Stimulated activated CD4-positive, alpha-beta T cell treated with anti-CD3 and anti-CD28 coated beads, Interleukin-12 subunit alpha, Interleukin-12 subunit beta, amount 100 ng/mL, for 4 hours (primary cell): ENCODE measurements at regions not wholly inside any gene's neighbourhood (a gene's known extent, or its start where the extent isn't known, plus 50 kb on each side); places are given as distances from the start of the nearest gene placed in this dataset.

ENCODE experiments used
- DNase-seq: peaks from one replicate; pipeline ENCODE4 v3.0.0-alpha.2; 2020

- DNase-seq: no peak
Observed at GRCh38 chr5:56361398-56361797, 128.3 kb upstream of the ANKRD55 start.

DNA sequence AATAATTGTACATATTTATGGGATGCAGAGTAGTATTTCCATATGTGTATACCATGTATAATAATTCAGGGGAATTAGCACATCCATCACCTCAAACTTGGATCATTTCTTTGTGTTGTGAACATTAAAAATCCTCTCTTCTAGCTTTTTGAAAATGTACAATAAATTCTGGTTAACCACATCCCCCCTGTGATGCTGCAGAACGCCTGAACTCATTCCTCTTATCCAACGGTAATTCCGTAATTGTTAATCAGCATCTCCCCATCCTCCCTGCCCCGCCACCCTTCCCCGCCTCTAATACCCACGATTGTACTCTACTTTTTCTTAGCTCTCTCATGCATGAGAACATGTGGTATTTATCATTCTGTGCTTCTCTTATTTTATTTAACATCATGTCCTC, 127.7 kb upstream of the ANKRD55 start:
- DNase-seq: no peak

- DNase-seq: no peak
Observed at GRCh38 chr5:56359809-56360685, 126.9 kb upstream of the ANKRD55 start.

GRCh38 chr5:56358703-56359681, 125.9 kb upstream of the ANKRD55 start:
- no peak for DNase-seq

DNA sequence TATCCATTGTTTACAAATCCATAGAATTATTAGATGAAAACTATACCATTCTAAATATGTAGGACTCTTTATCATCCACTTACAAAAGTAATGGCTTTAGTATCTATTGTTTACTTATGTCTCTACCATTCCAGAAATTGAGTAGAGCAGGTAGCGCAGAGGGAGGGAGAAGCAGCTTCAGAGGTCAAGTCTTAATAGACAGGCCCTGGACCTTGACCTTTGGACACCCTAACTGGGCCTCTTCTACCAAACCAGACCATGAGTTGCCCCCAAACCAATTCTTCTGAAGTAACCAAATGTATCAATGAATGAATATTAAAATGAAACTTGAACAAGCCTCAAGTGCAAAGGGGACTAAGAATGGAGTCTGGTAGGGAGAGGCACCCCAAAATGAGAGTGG, 124.9 kb upstream of the ANKRD55 start:
- no peak for DNase-seq

DNA sequence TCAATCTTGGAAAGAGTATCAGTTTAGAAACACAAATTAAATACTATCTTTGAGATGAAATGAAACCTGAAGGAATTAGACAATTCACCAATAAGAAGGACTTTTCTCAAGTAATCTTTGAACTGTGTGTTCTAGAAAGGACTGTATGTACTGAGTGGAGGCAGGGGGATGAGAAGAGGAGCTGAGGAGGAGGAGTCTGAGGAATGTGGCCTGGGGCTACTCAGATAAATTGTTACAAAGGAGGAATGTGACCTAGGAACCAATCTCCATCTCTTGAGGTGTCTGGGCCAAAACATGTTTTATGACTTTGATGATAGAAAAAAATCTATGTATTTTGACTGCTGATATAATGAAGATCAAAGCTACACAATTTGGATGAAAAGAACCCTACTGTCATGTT, 124.3 kb upstream of the ANKRD55 start:
- DNase-seq: no peak

DNA sequence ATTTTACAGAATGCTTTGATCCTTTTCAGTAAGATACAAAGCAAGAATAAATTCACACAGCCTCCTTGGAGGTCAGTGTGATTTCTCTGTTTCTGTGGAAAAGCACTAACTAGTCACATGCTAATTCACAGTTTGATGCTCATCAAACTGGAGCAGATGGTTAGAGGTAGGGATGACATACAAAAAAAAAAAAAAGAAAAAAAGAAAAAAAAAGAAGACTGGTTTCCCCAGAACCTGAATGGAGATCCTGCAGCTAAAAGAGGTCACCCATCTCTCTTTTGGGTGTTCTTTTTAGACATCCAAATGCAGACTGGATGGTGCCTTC, 123.7 kb upstream of the ANKRD55 start:
- no peak for DNase-seq

GRCh38 chr5:56356121-56356835, 123.1 kb upstream of the ANKRD55 start:
- DNase-seq: no peak

GRCh38 chr5:56354836-56355235, 121.7 kb upstream of the ANKRD55 start:
- no peak for DNase-seq

GRCh38 chr5:56352808-56353590, 119.9 kb upstream of the ANKRD55 start:
- no peak for DNase-seq

DNA sequence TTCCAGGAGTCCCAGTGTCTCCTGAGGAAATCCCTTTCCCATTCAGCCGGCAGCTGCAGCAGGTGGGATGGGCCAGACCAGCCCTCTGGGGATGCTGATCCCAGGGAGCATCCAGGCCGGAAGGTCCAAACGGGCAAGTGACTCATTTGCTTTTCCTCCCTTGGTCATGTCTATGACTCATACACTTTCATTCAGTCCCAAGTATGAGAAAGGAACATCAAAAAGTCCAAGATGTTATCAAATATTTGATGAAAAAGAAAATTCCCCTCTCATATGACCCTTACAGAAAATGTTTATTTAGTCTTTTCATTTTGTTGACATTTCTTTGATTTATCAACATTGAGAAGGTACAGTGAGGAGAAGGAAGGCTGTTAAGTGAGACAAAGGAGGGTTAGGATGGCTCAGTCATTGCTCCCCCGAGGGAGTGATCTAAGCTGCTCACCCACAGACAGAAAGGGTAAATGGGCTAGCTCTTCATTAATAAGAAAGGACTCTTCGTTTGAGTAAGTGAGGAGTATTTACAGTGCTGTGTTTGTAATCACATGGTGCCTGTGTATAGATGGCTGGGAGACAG, 117.6 kb upstream of the ANKRD55 start:
- no peak for DNase-seq

DNA sequence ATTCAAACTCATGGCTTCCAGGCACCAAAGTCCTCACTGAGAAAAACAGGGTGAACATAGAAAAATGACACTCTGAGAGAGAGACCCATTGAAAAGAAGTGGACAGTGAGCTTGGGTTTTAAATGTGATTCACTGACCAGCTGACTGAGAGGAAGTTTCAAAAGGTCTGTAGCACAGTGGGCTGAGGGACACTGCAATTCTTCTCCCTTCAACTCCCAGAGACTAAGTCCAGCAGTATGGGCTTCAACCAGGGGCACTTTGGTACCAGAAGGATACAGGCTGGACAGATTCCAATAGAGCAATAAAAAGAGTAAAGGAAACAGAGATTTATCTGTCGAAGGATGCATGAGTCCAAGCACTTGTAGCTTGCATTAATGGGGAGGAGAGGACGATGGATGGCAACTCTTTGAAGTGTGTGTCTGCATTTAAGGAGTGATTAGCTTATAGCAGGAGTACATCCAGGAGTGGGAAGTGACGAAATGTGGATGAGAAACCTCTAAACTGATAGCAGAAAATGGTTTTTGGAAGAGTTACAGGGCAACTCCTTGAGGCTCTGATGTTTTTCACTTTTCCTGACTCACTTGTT, 117.0 kb upstream of the ANKRD55 start:
- no peak for DNase-seq

- DNase-seq: no peak
Observed at GRCh38 chr5:56349461-56349860, 116.3 kb upstream of the ANKRD55 start.

- no peak for DNase-seq
Observed at GRCh38 chr5:56346741-56347535, 113.8 kb upstream of the ANKRD55 start.

DNA sequence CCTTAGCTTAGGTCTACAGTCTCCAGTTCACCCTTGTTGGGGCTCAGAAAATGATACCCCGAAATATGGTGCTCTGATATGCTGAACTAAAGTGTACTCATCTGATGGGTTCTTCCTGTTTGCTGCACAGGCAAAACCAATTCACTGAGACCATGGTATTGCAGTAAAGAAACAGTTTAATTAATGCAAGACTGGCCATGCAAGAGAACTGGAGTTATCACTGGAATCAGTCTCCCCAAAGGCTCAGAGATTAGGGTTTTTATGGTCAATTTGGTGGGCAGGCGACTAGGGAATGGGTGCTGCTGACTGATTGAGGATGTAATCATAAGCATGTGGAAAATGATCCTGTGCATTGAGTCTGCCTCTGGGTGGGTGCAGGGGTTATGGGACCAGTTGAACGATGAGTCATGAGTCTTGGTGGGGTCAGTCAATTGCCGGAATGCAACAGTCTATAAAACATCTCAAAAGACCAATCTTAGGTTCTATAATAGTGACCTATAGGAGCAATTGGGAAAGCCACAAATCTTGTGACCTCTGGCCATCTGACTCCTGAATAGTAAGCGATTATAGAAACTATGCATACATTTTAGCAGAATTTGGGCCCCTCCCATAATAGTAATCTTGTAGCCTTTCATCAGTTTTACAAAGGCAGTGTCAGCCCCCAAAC, 113.0 kb upstream of the ANKRD55 start:
- no peak for DNase-seq

GRCh38 chr5:56345352-56345751, 112.2 kb upstream of the ANKRD55 start:
- no peak for DNase-seq

GRCh38 chr5:56344594-56344993, 111.5 kb upstream of the ANKRD55 start:
- DNase-seq: no peak

DNA sequence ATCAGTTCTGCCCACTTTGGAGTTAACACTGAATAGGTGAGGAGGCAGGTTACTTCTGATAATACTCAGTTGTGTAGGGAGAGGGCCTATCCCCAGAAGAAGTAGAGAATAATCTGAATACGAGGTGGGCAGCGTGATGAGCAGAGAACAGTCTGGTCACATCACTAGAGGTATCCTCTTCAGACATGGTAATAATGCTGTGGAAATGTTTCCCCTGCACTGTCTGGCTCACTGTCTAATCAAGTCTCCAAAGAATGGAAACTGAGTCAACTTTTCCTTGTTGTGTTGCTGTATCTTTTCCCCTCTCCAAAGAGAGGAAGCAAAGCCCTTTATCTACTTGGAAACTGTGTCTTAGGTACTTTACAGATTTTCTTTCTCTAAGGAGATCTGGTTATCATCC, 110.9 kb upstream of the ANKRD55 start:
- DNase-seq: no peak

DNA sequence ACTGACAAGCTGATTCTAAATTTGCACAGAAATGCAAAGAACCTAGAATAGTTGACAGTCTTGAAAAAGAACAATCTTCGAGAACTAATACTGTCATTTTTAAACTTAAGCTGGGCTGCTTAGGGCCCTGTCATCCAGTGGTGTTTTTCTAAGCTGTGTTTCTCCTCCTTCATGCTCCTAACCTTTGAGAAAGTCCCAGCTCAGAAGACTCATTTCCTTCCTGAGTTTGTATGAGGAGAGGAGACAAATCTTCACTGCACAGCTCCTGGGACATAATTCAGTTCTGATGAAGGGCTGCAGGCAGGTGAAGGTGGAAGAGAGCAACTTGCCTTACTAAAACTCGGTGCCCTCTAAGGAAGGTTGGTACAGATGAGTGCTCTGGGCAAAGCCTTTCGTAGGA, 109.5 kb upstream of the ANKRD55 start:
- no peak for DNase-seq
